ENCODE measurements at regions not wholly inside any gene's neighbourhood (a gene's known extent, or its start where the extent isn't known, plus 50 kb on each side); places are given as distances from the start of the nearest gene placed in this dataset.

DNA sequence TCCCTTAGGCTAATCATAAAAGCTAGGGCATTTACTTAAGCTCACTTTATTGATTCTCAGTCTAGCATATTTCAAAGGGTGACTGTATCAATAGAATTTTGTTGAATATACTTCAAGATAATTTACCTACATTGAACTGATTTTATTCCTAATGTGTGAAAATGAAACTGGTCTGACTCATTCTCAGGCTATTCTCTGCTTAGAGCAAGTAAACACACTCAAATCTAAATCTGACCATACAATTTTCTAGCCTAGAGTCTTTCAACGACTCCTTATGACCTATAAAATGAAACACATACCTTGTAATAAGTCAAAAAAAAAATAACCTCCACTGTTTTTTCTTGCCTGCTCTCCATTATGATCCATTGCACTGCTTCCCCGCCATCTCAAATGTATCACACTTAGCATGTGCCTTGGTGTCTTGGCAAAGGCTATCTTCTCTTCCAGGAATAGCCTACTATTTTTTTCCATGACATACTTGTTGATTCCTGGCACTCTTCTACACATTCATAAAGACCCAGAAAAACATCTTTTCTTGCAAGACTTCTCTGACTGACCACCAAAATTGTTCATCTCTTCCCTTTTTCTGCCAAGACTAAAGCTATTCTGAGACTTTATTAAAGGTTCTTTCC, 965.1 kb upstream of the HS3ST1 start:
- H3K9ac ChIP-seq (ENCODE audit: low read length) = no peak overlapping the region
- H3K4me2 ChIP-seq (ENCODE audit: low read depth, low read length) = no peak overlapping the region
- no peaks in the 10 kb centered on the region for H3K79me2 ChIP-seq (ENCODE audit: low read length)
- no peak overlapping the region for H2AFZ ChIP-seq (ENCODE audit: low read length)
- no peak overlapping the region for H3K4me3 ChIP-seq (ENCODE audit: low read length)
- TF ChIP-seq EZH2phosphoT487 (IDR thresholded peaks at IDR 0.05; ENCODE audit: low read length) = no peak
- no peak for TF ChIP-seq EZH2 (optimal IDR thresholded peaks at IDR 0.05; ENCODE audit: low read depth, low read length)
- TF ChIP-seq, protein P1, sequence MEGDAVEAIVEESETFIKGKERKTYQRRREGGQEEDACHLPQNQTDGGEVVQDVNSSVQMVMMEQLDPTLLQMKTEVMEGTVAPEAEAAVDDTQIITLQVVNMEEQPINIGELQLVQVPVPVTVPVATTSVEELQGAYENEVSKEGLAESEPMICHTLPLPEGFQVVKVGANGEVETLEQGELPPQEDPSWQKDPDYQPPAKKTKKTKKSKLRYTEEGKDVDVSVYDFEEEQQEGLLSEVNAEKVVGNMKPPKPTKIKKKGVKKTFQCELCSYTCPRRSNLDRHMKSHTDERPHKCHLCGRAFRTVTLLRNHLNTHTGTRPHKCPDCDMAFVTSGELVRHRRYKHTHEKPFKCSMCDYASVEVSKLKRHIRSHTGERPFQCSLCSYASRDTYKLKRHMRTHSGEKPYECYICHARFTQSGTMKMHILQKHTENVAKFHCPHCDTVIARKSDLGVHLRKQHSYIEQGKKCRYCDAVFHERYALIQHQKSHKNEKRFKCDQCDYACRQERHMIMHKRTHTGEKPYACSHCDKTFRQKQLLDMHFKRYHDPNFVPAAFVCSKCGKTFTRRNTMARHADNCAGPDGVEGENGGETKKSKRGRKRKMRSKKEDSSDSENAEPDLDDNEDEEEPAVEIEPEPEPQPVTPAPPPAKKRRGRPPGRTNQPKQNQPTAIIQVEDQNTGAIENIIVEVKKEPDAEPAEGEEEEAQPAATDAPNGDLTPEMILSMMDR (IDR thresholded peaks at IDR 0.05; ENCODE audit: low read length) = no peak
- H3K27ac ChIP-seq (ENCODE audit: low read length) = no peak overlapping the region
- H4K20me1 ChIP-seq (ENCODE audit: insufficient read depth, low read length) = no peaks in the 10 kb centered on the region
- no peaks in the 10 kb centered on the region for H3F3A ChIP-seq (ENCODE audit: insufficient read depth, low read length)
- H3K9me3 ChIP-seq (replicated peaks; ENCODE audit: insufficient read depth, low read length) = no peaks in the 10 kb centered on the region
- H3K27me3 ChIP-seq (replicated peaks; ENCODE audit: insufficient read depth, low read length) = no peaks in the 10 kb centered on the region
- H3K36me3 ChIP-seq (replicated peaks; ENCODE audit: insufficient read depth, low read length) = no peaks in the 10 kb centered on the region
- H3K4me1 ChIP-seq (ENCODE audit: low read length) = no peaks in the 10 kb centered on the region
- DNase-seq = peak; percentile 18
- no peaks in the 10 kb centered on the region for H3K9me2 ChIP-seq (replicated peaks; ENCODE audit: insufficient read depth, low read length)

DNA sequence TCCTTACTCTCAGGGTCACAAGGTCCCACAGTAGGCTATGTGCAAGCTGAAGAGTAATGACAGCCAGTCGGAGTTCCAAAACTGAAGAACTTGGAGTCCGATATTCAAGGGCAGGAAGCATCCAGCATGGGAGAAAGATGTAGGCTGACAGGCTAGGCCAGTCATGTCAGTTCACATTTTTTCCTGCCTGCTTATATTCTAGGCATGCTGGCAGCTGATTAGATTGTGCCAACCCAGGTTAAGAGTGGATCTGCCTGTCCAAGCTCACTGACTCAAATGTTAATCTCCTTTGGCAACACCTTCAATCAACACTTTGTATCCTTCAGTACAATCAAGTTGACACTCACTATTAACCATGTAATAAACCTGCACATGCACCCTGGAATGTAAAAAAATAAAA, 960.9 kb upstream of the HS3ST1 start:
- Histone ChIP-seq H3K9ac (ENCODE audit: low read length) (no peak overlapping the region), H3K79me2 (ENCODE audit: low read length) (no peaks in the 10 kb centered on the region), H3K4me1 (ENCODE audit: low read length) (no peaks in the 10 kb centered on the region), H3K4me2 (ENCODE audit: low read depth, low read length) (no peak overlapping the region), H4K20me1 (ENCODE audit: insufficient read depth, low read length) (no peaks in the 10 kb centered on the region), H3K36me3 (replicated peaks; ENCODE audit: insufficient read depth, low read length) (no peaks in the 10 kb centered on the region), H3F3A (ENCODE audit: insufficient read depth, low read length) (no peaks in the 10 kb centered on the region), H3K9me3 (replicated peaks; ENCODE audit: insufficient read depth, low read length) (no peaks in the 10 kb centered on the region), H3K9me2 (replicated peaks; ENCODE audit: insufficient read depth, low read length) (no peaks in the 10 kb centered on the region), H2AFZ (ENCODE audit: low read length) (no peak overlapping the region), H3K27me3 (replicated peaks; ENCODE audit: insufficient read depth, low read length) (no peaks in the 10 kb centered on the region), H3K27ac (ENCODE audit: low read length) (no peak overlapping the region), H3K4me3 (ENCODE audit: low read length) (no peak overlapping the region)
- DNase-seq = no peak
- TF ChIP-seq EZH2phosphoT487 (IDR thresholded peaks at IDR 0.05; ENCODE audit: low read length) (no peak), EZH2 (optimal IDR thresholded peaks at IDR 0.05; ENCODE audit: low read depth, low read length) (no peak)
- TF ChIP-seq, protein P1 (IDR thresholded peaks at IDR 0.05; ENCODE audit: low read length) = no peak

DNA sequence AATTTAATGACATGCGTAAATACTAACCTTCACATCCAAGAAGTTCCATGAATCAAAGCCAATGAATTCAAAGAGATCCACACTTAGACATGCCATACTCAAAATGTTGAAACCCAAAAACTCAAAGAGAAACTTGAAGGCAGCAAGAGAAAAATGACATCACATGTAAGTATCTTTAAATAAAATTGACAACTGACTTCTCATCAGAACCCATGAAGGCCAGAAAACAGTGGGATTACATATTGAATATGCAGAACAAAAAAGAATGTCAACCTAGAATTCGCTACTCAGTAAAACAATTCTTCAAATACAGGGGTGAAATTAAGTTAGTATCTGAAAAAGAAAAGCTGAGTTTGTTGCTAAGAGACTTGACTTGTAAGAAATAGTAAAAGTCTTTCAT, 953.9 kb upstream of the HS3ST1 start:
- no peak overlapping the region for H3K27ac ChIP-seq (ENCODE audit: low read length)
- H3K9ac ChIP-seq (ENCODE audit: low read length) = no peak overlapping the region
- no peaks in the 10 kb centered on the region for H3K36me3 ChIP-seq (replicated peaks; ENCODE audit: insufficient read depth, low read length)
- H3F3A ChIP-seq (ENCODE audit: insufficient read depth, low read length) = no peaks in the 10 kb centered on the region
- no peaks in the 10 kb centered on the region for H3K79me2 ChIP-seq (ENCODE audit: low read length)
- H3K4me2 ChIP-seq (ENCODE audit: low read depth, low read length) = no peak overlapping the region
- H3K27me3 ChIP-seq (replicated peaks; ENCODE audit: insufficient read depth, low read length) = no peaks in the 10 kb centered on the region
- H4K20me1 ChIP-seq (ENCODE audit: insufficient read depth, low read length) = no peaks in the 10 kb centered on the region
- H3K4me1 ChIP-seq (ENCODE audit: low read length) = no peaks in the 10 kb centered on the region
- H3K4me3 ChIP-seq (ENCODE audit: low read length) = no peak overlapping the region
- TF ChIP-seq, protein P1 (IDR thresholded peaks at IDR 0.05; ENCODE audit: low read length) = no peak
- TF ChIP-seq EZH2phosphoT487 (IDR thresholded peaks at IDR 0.05; ENCODE audit: low read length) = no peak
- TF ChIP-seq EZH2 (optimal IDR thresholded peaks at IDR 0.05; ENCODE audit: low read depth, low read length) = no peak
- DNase-seq = no peak
- no peaks in the 10 kb centered on the region for H3K9me3 ChIP-seq (replicated peaks; ENCODE audit: insufficient read depth, low read length)
- no peak overlapping the region for H2AFZ ChIP-seq (ENCODE audit: low read length)
- no peaks in the 10 kb centered on the region for H3K9me2 ChIP-seq (replicated peaks; ENCODE audit: insufficient read depth, low read length)
